HCEC 1CT (cell line): ENCODE measurements at regions not wholly inside any gene's neighbourhood (a gene's known extent, or its start where the extent isn't known, plus 50 kb on each side); places are given as distances from the start of the nearest gene placed in this dataset.
"Not testable (repeated sequence)": the region's sequence is repeated elsewhere in the genome, so short reads cannot be mapped to it uniquely, and the experiment has no call there.

Source experiments
- DNase-seq: peaks from one replicate; pipeline ENCODE4 v3.0.0-alpha.2; 2017

DNA sequence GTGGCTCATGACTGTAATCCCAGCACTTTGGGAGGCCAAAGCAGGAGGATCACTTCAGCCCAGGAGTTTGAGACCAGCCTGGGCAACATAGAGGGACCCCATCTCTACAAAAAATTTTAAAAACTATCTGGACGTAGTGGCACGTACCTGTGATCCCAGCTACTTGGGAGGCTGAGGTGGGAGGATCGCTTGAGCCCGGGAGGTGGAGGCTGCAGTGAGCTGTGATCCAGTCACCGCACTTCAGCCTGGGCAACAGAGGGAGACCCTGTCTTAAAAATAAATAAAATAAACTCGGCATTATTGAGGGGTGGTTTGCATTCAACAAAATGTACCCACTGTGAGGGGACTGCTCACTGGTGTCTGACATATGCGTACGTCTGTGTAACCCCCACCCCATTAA lies 79.5 kb upstream of the GSE1 start:
- not testable (repeated sequence) for DNase-seq

DNA sequence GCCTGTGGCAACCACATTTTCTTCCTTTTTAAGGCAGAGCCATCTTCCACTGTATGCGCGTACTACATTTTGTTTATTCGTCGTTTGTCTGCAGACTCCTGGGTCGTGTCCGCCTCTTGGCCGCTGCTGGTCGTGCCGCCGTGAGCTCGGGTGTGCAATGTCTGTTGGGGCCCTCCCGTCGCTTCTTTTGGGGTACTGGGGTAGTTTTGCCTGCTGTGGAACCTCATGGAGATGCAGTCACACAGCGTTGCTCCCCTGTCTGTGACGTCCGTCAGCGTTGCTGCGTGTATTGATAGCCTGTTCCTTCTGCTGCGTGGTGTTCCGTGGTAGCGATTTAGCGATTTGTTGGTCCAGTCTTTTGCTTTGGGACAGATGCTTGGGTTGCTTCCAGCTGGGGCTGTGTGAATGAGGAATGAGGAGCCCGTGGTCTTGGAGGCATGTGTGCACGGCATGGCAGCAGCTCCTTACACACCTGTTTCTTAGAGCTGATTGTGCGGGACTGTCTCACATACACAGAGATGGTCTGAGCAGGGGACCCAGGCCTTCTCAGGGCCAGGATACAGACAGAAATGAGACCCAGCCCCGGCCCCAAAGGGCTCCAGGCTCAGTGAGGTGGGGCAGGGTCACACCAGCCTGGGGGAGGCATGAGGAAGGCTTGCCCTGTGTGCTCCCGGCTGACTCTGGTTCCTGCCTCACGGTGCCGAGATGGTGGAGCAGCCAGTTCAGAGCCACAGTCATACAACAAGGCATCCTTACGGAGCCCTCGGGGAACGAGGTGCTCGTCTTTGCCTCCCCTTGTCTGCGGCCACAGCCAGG lies 78.4 kb upstream of the GSE1 start:
- DNase-seq: no peak

DNA sequence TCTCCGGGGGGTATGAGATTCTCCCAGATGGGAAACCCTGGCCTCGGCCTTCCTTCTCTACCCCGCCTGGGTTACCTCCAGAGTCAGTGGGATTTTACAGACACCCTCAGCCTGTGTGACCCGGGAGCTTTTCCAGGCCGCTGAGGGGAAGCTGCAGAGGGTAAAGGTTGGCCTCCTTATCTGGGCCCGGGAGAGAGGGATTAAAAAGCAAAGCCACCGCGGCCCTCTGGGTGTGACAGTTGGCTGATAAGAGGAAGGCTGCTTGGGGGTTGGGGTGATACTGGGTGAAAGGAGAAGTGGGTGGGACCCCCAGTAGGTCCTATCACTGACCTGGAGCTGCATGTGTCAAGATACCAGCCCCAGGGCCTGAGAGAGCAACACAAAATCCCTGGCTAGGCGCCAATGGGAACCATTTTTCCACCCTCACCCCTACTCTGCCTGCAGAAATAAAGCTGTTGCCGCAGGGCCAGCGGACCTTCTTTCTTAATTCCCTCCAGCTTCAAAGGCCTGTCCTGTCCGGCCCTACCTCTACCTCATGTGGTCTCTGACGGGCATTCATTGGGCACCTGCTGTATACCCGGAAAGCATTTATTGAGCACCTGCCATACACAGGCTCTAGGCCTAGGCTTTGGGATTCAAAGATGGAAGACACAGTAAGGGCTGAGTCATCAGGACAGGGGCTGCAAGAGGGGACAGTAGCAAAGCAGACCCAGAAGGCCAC lies 77.6 kb upstream of the GSE1 start:
- no peak for DNase-seq

DNA sequence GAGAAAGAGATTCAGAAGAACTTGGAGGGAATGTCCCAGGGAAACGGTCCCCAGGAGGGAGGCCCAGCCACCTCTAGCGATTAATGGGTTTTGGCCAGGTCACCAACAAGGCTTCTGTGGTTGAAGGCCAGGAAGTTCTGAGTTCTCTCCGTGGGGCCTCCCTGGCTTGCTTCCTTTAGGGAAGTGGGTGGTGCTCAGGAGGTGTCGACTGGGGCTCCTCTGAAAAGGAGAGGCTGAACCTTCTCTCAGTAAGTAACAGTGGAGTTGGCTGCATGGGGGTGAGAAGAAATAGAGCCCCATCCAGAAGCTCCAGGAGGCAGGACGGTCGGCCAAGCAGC lies 77.1 kb upstream of the GSE1 start:
- DNase-seq: no peak

DNA sequence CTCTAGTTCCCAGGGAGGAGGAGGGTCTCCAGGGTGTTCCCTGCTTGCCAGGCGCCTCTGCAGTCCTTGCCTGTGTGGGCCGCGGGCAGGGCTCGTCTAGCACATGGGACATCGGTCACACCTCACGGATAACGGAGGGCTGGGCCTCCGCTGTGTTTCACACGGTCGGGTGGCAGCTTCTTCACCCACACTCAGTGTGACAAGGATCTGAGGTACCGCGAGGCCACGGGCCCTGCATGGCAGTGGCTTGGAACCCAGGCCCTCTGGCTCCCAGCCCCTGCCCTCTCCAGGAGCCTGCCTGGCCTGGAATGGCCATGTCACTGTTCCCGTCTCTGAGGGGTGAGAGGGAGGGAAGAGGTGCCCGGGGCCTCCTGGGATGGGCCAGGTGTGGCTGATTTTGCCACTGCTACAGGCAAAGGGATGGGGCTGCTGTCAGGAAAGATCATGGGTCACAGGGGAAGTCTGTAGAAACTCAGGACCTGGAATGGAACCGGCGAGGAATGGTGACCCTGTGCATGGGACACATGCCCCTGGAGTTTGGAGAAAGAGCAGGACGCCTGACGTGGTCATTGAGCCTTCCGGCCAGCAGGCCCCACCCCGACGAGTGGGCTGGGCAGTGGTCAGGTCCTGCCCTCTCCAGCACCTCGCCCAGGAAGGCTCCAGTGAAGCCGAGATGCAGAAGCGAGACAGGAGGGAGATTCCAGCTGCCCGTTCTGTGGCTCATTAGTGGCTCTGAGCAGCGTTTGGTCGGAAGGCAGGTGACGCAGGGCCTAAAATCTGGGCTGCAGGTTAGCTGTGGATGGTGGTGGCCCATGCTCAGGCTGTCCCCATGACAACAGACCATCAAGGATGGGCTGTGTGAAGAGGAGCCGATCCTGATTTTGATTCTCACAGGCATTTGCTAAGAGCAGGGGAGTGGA lies 76.5 kb upstream of the GSE1 start:
- DNase-seq: no peak

DNA sequence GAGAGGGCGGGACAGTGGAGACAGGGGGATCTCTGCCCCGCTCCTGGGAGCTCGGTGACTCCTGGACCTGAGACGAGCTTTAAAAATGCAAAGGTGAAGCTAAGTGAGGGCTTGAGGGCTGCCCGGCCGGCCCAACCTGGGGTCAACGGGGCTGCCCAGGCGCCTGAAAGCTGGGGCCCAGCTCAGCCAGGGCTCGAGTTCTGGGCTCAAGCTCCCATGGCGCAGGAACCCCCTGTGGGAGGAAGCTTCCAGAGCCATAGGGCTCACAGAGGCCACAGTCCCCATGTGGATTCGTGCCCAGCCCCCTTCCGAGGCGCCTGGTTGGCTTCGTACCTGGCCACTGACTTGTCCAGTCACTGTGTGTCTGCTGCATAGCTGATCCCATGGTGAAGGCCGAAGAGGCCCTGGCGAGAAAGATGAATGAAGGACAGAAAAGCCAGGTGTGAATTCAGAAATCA lies 75.8 kb upstream of the GSE1 start:
- DNase-seq: no peak

DNA sequence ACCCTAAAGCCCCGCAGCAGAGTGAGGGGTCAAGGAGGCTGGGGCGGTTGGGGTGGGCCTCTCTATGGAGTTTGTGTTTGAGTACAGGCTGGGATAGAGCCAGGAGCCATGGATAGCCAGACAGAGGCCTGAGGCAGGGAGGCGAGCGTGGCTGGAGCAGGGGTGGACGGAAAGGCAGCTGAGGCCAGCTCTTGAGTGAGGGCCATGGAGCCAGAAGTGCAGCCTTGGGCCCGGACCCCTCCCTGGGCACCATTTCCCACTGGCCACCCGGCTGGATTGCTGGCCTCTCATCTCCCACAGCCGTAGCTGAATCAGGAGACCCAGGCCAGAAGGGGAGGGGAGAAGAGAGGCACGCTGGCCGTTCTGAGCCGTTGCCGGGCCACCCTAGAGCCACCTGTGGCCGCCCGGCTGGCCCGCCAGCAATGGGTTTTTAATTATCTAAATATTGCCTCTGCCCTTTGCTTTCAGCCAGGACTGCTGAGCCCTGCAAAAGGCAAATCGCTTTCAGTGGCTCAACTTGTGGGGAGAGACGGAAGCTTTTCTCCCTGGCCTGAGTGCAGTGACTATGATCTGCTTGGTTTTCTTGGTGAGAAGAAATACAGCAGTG lies 75.2 kb upstream of the GSE1 start:
- no peak for DNase-seq

DNA sequence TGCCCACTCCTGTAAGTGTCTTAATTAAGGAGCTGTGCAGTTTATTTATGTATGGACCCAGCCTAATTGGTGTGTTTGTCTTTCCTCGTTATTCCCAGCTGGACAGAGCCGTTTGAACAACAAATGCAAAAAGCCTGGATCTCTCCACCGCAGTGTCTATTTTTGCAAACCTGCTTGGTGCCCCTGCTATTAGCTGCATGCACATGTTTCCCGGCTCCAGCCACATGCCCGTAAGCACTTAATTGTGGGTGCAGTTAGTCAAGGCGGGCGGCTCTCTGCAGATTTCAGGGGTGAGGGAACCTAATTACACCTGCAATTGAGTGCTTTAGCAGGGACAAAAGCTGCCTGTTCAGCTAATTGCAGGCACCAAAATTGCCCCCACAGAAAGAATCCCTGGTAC lies 74.0 kb upstream of the GSE1 start:
- no peak for DNase-seq

DNA sequence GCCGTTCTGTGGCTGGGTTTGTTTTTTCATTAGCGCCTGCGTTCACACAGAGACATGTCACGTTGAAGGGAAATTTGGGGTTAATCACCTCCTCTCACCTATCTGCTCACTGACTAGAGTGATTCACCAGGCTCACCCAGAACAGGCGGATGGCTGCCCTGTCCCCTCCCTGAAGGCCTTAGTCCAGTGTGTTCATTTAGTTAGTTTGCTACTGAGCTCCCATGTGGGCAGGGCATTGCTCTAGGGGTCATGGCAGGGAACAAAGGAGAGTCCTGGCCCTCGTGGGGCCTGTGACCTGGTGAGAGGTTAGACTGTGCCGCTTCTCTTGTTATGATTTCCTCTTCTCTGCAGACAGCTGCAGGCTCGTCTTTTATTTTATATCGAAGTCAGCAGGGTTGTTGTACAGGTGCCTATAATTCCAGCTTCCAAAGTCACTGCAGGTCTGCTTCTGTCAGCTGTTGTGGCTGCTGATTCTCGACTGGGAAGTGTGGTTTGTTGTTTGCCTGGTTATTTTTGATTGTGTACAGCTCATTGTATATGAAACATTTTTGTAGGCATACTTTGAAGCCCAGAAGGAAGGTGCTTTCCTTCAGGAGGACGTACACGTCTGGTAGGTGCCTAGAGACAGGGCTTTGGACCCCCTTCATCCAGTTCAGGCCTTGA lies 73.4 kb upstream of the GSE1 start:
- no peak for DNase-seq

DNA sequence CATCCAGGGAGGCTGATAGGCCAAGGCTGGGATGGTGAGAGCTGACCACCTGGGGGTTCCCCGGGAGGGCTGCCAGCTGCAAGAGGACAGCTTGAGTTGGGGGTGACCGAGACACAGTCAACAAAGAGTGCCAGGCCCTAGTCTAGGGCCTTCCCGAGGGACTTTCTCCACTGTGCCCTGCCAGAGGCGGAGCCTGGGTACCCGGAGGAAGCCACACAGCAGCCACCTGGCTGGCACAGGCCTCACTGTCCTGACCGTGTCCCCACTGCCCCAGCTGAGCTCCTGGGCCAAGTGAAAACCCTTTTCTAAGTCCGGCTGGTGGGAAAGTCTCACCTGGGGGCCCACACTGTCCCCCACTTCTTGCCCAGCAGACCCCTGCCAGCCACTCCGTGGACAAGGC lies 71.9 kb upstream of the GSE1 start:
- DNase-seq: no peak

DNA sequence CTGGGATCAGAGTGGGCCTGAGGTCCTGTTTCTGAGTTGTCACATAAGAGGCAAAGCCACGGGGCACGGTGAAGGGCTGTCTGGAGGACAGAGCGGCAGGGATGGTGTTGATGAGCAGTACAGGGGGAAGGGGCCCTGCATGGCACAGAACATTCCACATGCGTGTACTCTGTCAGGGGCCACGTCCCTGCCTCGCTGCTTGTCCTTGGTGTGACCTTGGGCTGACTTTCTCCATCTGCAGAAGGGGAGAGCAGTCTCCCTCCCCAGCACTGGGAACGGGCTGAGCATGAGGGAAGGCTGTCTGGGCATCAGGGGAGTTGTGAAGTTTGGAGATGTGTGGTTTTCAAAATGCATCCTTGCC lies 71.5 kb upstream of the GSE1 start:
- DNase-seq: no peak

DNA sequence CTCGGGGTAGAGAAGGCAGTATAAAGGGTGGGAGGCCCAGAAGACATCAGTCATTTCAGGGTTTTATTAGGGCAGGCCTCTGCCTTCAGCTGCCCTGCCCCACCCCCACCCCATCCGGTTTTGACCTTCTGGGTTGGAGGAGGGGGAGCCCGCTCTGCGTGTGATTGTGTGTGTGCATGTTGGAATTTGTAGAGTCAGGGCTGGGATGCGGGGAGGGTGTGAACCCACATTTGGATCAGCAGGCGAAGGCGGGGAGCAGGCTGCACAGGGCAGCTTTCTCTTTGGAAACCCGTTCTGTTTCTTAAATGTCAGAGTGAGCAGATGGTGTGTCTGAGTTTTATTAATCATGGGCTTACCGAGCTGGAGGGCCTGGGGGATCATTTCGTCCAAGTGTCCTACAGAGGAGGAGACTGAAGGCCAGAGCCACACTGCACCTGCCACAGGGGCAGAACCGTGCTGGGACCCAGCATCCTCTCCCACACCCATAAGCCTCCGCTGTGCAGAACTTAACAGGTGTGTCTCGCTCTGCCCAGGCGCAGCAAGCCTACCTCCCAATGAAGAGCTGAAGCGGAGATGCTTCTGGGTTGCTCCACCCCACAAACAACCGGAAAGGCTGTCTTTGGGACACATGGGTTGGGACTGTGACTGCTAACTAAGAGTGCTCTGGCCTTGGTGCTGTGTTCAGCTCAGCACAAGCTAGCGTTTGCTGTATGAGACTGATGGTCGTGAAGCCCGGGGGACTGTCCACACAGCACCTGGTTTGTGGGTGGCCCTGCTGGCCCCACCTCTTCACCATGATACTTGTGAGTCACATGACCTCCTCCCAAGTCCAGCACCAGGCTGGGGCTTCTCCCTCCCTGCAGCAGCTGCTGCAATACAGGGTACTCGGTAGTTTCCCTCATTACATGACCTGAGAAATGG lies 70.9 kb upstream of the GSE1 start:
- DNase-seq: no peak

DNA sequence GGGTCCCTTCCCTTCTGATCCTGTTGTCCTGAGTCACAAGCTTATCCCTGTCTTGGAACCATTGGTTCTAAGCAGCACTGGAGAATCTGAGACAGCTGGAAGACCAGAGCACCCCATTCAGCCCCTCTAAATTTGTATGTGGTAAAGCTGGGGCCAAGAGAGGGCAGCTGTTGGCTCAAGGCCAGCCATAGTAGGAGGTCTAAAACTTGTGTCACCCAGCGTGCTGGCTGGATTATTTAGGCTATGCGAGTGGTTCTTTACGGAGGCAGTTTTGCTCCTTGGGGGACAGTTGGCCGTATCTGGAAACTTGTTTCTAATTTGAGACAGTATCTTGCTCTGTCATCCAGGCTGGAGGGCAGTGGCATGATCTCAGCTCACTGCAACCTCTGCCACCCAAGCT lies 69.6 kb upstream of the GSE1 start:
- no peak for DNase-seq

DNA sequence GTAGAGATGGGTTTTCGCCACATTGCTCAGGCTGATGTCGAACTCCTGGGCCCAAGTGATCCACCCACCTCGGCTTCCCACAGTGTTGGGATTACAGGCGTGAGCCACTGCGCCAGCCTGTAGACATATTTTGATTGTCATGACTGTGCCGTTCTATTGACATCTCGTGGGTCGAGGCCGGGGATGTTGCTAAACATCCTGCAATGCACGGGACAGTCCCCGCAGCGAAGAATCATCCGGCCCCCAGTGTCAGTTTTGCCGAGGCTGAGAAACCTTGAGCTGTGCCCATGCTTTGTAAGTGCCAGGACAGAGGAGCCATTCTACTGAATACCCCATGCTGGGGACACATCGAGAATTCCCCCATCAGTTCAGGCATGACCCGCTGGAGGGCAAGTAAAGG lies 69.1 kb upstream of the GSE1 start:
- DNase-seq: no peak

DNA sequence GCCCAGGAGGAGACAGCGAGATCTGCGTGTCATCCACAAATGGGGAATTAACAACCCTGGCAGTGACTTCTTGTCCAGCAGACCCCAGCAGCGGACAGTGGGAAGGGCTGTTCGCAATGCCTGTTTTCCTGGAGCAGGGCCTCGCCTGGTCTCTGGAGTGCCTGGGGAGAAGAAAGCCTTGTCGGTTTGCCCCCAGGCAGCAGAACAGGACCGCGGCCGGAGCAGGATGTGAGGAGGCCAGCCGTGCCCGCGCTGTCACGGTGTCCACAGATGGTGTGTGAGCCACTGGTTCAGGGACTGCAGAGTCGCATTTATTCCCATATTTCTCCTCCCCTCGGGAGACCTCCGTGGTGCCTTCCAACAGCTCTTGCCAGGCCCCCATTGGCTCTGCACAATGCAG lies 68.5 kb upstream of the GSE1 start:
- no peak for DNase-seq

DNA sequence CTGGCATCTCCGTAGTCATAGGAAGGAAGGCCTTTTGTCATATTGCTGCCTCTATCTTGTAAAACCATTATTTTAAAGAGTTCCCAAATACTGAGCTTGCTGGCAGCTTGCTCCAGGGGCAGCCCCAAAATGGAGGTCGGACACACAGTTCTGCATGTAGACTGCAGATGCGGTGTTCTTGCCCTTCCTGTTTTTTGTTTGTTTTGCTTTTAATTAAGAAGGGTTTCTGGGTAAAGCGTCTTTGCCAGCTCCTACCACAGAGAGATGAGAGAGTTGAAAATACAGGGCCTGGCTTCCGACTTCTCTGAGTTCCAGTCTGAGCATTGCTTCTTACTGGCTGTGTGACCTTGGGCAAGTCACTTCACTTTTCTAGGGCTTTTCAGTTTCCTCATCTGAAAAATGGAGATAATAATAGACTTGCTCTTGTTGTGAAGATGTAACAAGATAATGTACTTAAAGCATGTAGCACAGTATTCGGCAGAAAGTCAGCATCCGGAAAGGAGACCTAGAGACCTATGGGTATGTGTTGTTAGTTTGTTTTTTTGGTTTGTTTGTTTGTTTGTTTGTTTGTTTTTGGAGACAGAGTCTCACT lies 67.8 kb upstream of the GSE1 start:
- DNase-seq: no peak

DNA sequence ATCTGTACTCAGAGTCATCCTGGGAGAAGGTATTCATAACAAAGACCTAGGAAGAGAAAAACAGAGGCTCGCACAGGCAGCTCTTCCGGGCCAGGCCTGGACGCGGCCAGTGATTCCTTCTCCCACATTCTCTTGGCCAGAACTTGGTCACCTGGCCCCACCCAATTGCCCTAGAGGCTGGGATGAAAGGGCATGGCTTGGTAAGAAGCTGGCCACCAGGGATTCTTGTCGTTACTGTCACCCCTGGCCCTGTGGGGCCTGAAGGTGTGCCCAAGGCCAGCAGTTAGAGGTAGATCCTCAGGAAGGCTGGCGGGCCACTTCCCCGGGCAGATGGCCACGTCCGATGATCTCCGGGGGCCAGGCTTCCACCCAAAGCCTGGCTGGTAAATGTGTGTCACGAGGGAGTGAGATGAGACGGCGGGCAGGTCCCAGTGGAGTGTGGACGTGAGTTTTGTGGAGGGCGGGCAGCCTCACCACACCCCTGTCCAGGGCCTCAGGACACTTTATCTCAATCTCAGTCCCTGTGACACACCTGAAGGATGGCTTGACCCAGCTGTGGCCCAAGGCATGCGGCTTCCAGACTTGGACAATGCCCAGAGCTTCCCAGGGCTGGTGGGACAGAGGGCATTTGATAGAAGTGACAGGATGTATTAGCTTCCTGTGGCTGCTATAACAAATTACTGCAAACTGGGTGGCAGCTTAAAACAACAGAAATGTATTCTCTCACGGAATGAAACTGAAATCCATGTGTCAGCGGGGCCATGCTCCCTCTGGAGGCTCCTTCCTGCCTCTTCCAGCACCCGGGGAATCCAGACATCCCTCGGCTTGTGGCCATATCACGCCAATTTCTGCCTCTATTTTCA lies 66.3 kb upstream of the GSE1 start:
- no peak for DNase-seq

DNA sequence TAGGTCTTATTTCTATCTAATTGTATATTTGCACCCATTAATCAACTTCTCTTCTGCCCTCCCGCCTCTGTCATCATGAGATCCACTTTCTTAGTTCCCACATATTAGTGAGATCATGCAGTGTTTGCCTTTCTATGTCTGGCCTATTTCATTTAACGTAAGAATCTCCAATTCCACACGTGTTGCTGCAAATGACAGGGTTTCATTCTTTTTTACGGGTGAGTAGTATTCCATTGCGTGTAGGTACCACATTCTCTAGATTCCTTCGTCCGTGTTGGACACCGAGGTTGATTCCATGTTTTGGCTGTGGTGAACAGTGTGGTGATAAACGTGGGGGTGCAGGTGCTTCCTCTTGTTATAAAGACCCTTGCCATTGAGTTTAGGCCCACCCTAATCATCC lies 64.7 kb upstream of the GSE1 start:
- DNase-seq: no peak

DNA sequence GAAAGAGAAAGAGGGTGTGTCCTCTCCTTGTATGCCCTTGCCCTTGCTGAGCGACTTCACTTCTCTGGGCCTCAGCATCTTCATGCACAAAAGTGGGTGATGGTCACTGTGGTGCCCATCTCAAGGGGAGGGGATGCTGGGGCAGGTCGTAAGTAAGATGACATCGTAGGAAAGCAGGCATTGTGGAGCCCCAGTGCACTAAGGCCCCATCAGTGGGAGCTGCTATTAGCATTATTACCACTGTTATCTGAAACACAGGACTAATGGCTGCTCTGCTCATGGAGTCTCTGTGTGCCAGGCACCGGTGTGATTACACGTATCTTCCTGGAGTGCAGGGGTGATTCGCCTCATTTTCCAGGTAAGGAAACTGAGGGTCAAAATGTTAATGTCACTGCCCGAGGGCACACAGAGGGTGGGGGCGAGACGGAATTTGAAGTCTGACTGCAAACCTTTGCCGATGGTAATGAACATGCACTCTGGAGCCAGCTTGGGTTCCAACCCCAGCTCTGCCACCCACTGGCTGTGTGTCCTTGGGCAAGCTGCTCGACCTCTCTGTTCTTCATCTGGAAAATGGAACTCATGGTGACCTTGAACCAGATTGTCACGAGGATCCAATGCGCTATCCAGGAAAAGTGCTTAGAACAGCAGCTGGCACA lies 63.2 kb upstream of the GSE1 start:
- no peak for DNase-seq
